Epithelial cell of proximal tubule (primary cell): ENCODE measurements at regions not wholly inside any gene's neighbourhood (a gene's known extent, or its start where the extent isn't known, plus 50 kb on each side); places are given as distances from the start of the nearest gene placed in this dataset.

Source experiments
- DNase-seq: peaks from one replicate; pipeline ENCODE4 v3.0.0-alpha.2; 2011; ENCODE audit warnings: low read depth
- H3K4me3 ChIP-seq: 2 replicates; pipeline ENCODE4 v1.5.1; 2011; ENCODE audit warnings: low read depth, mild to moderate bottlenecking, low read length
- TF ChIP-seq, protein P1 (sequence below): conservative IDR thresholded peaks from 2 replicates; pipeline ENCODE4 v1.5.1; 2012; ENCODE audit warnings: low read depth, mild to moderate bottlenecking, low read length

DNA sequence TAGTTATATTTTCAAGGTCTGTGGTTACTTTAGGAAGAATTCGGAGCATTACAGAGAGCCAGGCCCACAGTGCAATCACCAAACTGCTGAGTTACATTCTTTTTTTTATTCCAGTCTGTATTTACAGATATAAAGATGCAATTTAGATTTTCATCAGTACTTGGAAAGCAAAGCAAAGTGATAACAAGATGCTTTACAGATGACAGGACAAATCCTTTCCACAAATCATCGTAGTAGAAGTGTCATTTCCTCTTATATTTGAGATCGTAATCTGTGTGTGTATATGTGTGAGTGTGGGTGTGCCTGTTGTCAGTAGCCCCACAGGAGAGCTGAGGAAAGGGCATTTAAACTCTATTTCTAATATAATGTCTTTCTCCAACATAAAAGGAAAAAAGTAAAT, 1893.7 kb downstream of the STIM2 start:
- no peak for DNase-seq
- no peak overlapping the region for H3K4me3 ChIP-seq
- TF ChIP-seq, protein P1, sequence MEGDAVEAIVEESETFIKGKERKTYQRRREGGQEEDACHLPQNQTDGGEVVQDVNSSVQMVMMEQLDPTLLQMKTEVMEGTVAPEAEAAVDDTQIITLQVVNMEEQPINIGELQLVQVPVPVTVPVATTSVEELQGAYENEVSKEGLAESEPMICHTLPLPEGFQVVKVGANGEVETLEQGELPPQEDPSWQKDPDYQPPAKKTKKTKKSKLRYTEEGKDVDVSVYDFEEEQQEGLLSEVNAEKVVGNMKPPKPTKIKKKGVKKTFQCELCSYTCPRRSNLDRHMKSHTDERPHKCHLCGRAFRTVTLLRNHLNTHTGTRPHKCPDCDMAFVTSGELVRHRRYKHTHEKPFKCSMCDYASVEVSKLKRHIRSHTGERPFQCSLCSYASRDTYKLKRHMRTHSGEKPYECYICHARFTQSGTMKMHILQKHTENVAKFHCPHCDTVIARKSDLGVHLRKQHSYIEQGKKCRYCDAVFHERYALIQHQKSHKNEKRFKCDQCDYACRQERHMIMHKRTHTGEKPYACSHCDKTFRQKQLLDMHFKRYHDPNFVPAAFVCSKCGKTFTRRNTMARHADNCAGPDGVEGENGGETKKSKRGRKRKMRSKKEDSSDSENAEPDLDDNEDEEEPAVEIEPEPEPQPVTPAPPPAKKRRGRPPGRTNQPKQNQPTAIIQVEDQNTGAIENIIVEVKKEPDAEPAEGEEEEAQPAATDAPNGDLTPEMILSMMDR = no peak

DNA sequence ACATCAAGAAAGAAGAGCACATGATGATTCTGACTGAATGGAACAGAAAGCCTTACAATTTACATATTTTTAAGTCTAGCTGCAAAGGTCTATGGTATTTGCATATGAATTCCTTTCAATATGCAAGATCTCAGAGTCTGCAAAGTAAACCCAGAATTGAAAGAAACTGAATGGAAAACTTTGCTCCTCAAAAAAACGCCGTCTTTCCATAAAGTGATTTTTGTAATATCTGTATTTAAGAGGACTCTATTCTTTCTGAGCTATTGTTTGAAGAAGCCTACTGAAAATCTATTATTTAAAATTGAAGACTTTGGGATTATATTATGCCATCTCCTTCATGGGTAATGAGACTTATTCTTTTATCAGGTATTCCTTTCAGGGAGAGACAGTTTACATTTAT, 1894.4 kb downstream of the STIM2 start:
- H3K4me3 ChIP-seq = no peak overlapping the region
- TF ChIP-seq, protein P1 = no peak
- DNase-seq = no peak

DNA sequence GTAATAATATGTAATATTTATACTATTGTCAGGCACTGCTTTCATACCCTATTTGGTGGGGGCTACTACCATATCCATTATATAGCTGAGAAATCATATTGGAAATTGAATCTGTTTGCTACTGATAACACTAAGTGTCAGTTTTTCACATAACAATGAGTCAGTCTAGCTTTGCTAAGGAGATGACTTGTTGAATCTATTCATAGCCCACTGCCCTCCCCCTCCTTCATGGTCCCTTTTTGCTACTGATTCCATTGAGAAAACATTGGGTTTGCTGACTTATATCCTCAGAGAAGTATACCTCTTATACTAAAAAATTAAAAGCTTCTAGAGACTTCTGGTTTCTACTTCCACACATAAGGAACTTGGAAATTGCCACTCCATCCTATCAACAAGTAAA, 1898.4 kb downstream of the STIM2 start:
- no peak for DNase-seq
- TF ChIP-seq, protein P1 = no peak
- H3K4me3 ChIP-seq = no peak overlapping the region

DNA sequence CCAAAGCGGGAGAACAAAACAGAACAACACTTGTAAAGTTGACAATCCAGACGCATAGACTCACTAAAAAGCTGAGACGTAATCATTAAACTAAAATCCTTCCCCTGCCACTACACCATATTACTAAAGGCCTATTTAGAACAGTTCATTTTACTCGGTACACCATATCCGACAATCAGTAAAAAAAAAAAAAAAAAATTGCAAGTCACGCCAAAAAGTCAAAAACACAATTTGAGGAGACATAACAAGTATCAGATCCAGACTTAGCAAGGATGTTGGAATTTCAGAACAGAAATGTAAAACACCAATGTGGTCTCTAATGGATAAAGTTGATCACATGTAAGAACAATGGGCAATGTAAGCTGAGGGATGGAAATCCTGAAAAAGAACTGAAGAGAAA, 1899.4 kb downstream of the STIM2 start:
- DNase-seq = no peak
- TF ChIP-seq, protein P1 = no peak
- H3K4me3 ChIP-seq = no peak overlapping the region

DNA sequence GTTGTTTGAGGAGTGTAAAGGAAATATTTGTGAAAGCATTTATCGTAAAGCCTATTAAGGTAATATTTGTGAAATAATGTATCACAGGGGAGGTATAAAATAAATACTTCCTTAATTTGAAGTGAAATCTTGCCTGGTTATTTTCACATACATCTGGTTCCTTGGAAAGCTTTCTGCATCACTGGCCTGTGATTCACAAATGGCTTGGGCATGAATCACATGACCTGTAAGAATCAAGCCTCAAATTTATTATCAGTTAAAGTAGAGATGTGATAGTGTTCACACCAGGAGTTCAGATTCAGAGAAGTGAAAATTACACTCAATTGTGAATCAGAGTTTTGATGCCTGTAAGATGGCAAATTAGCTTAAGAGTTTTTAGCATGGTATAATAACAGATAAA, 1911.4 kb downstream of the STIM2 start:
- peak; percentile 4 for DNase-seq
- TF ChIP-seq, protein P1 = no peak
- H3K4me3 ChIP-seq = no peak overlapping the region

DNA sequence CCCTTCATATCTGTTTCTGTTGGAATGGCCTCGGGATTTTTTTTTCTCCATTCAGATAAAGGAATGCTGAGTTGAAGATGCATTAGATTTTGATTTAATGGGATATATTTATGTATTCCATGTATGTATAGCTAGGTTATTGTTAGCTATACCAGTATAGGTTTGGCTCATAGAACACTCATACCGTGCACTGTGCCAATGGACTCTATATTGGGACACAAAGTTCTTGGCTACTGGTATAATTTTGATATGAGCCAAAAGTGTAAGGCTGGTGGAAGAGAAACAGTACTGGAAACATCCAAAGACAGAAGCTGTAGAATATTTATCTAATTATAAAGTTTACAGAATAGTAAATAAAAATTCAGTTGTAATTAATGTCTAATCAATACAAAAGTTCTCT, 1912.1 kb downstream of the STIM2 start:
- no peak for DNase-seq

DNA sequence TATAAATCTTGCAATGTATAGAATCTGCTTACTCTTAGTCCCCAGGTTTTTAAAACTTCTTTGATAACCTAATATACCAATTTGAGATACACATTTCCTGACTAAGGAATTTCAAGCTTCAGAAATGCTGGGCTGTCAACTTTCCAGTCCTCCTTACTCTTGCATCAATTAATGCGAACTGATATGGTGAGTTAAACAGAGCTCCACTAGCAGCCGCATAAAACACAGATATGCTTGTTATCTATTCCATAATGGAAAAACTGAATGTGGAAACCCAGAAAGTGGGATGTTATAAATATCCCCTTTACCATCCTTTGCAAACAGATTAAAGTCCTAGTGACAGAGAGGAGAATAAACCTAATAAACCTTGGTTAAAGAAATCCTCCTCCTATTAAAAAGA, 1913.7 kb downstream of the STIM2 start:
- DNase-seq = no peak
- H3K4me3 ChIP-seq = no peak overlapping the region
- TF ChIP-seq, protein P1 = no peak

More for the DNA sequence above, 1912.1 kb downstream of the STIM2 start:
- no peak overlapping the region for H3K4me3 ChIP-seq
- TF ChIP-seq, protein P1 = no peak
